CD4-positive, alpha-beta T cell (primary cell): ENCODE measurements at regions not wholly inside any gene's neighbourhood (a gene's known extent, or its start where the extent isn't known, plus 50 kb on each side); places are given as distances from the start of the nearest gene placed in this dataset.

Source experiments
- ATAC-seq: fragments of 200-7000 bp; cut with Tn5 transposase; one replicate; pipeline ENCODE4 v1.10.0; 2022; ENCODE audit warnings: mild to moderate bottlenecking; ENCODE audit not compliant: poor library complexity
- CTCF ChIA-PET: fragments of 350-600 bp; sonication (Branson Sonifier 250); formaldehyde crosslinking; loops from one replicate; lab custom pipeline; 2021; ENCODE audit warnings: antibody characterized with exemption, inconsistent platforms; lab: Charles Lee
- POLR2A ChIA-PET: fragments of 350-600 bp; sonication (Branson Sonifier 250); formaldehyde crosslinking; loops from one replicate; lab custom pipeline; 2021; ENCODE audit warnings: antibody characterized with exemption, inconsistent platforms; lab: Charles Lee
- DNase-seq, 14 experiments: peaks; one replicate each; pipeline ENCODE4 v3.0.0-alpha.2; 2013 to 2020; ENCODE audit warnings: mixed read lengths in 2 of 14
- H3K27ac ChIP-seq, 2 donors: one replicate each; pipeline versions ENCODE4 v1.5.1 to v1.7.0; 2013; ENCODE audit warnings: low read length in 2 of 2, low read depth in 1 of 2, mild to moderate bottlenecking in 1 of 2
- H3K27me3 ChIP-seq, 2 experiments: 1 replicate in 1 of 2; 2 replicates in 1 of 2; pipeline versions ENCODE4 v1.6.1 to v1.7.0; 2013; ENCODE audit warnings: low read length in 2 of 2, control low read depth in 1 of 2, mild to moderate bottlenecking in 1 of 2, moderate library complexity in 1 of 2; ENCODE audit not compliant: insufficient read depth in 2 of 2, control insufficient read depth in 1 of 2
- H3K36me3 ChIP-seq: one replicate; pipeline ENCODE4 v1.6.1; 2013; ENCODE audit warnings: low read length, control low read depth; ENCODE audit not compliant: insufficient read depth
- H3K4me1 ChIP-seq: one replicate; pipeline ENCODE4 v1.6.1; 2013; ENCODE audit warnings: low read length, control low read depth; ENCODE audit not compliant: insufficient read depth
- H3K4me3 ChIP-seq: one replicate; pipeline ENCODE4 v1.5.1; 2013; ENCODE audit warnings: mild to moderate bottlenecking, low read length, moderate library complexity
- H3K9me3 ChIP-seq, 2 experiments: 1 replicate in 1 of 2; 2 replicates in 1 of 2; pipeline versions ENCODE4 v1.6.1 to v1.7.0; 2013; ENCODE audit warnings: low read length in 2 of 2, mild to moderate bottlenecking in 2 of 2, control low read depth in 1 of 2, moderate library complexity in 1 of 2; ENCODE audit not compliant: control insufficient read depth in 1 of 2, insufficient read depth in 1 of 2
- H3K27ac Mint-ChIP-seq: one replicate; pipeline ENCODE4 v1.8.0; 2020; ENCODE audit warnings: mixed read lengths
- H3K27me3 Mint-ChIP-seq: one replicate; pipeline ENCODE4 v1.8.0; 2021; ENCODE audit warnings: mixed read lengths
- H3K36me3 Mint-ChIP-seq: one replicate; pipeline ENCODE4 v1.8.0; 2021; ENCODE audit warnings: low read depth, mixed read lengths
- H3K4me1 Mint-ChIP-seq: one replicate; pipeline ENCODE4 v1.8.0; 2021; ENCODE audit warnings: low read depth, mixed read lengths
- H3K4me3 Mint-ChIP-seq: one replicate; pipeline ENCODE4 v1.8.0; 2020; ENCODE audit warnings: mild to moderate bottlenecking, mixed read lengths
- H3K9me3 Mint-ChIP-seq: one replicate; pipeline ENCODE4 v1.8.0; 2020; ENCODE audit warnings: mixed read lengths
- CTCF ChIP-seq: fragments of 200-600 bp; IDR thresholded peaks from one replicate; pipeline ENCODE4 v1.8.0; 2022; ENCODE audit warnings: antibody characterized with exemption, mild to moderate bottlenecking
- intact Hi-C, 2 experiments: fragments of 100-400 bp; cut with DNase I in 1 of 2; cut with micrococcal nuclease in 1 of 2; formaldehyde crosslinking; loops; one replicate each; pipeline versions ENCODE4 v1.15.1 to v1.9.0; 2023 to 2025; cut with DNase I, micrococcal nuclease

DNA sequence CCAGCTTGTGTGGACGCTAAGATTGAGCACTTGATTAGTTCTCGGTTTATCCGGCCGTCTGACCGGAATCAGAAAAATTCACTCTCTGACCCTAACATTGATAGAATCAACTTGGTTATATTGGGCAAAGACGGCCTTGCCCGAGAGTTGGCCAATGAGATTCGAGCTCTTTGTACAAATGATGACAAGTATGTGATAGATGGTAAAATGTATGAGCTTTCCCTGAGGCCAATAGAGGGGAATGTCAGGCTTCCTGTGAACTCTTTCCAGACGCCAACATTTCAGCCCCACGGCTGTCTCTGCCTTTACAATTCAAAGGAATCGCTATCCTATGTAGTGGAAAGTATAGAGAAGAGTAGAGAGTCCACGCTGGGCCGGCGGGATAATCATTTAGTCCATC lies 59.6 kb downstream of the ARHGAP35 start:
- no peaks in the 10 kb centered on the region for H3K27me3 Mint-ChIP-seq
- peaks cover 58% of the 10 kb centered on the region for H3K36me3 Mint-ChIP-seq
- intact Hi-C loops = no loop called here
- H3K9me3 ChIP-seq = no peaks in the 10 kb centered on the region
- peaks cover 22% of the 10 kb centered on the region for H3K4me1 ChIP-seq
- no peaks in the 10 kb centered on the region for H3K27me3 ChIP-seq
- no peaks in the 10 kb centered on the region for H3K9me3 Mint-ChIP-seq
- DNase-seq (no peak), ATAC-seq (no peak)
- H3K27ac ChIP-seq = no peak overlapping the region
- H3K27ac Mint-ChIP-seq = no peak overlapping the region
- CTCF ChIA-PET = no interaction called here
- H3K36me3 ChIP-seq = peaks cover 44% of the 10 kb centered on the region
- POLR2A ChIA-PET = no interaction called here
- TF ChIP-seq CTCF = no peak
- H3K4me3 ChIP-seq = no peak overlapping the region
- peaks cover 39% of the 10 kb centered on the region for H3K4me1 Mint-ChIP-seq
- no peak overlapping the region for H3K4me3 Mint-ChIP-seq

- no peak for DNase-seq
- peaks cover 26% of the 10 kb centered on the region for H3K4me1 ChIP-seq
- ChIA-PET POLR2A (no interaction called here), CTCF (no interaction called here)
- no peak overlapping the region for H3K4me3 ChIP-seq
- no peak for ATAC-seq
- H3K36me3 Mint-ChIP-seq = peaks cover 58% of the 10 kb centered on the region
- H3K27me3 ChIP-seq = no peaks in the 10 kb centered on the region
- no peak overlapping the region for H3K4me3 Mint-ChIP-seq
- no peaks in the 10 kb centered on the region for H3K9me3 Mint-ChIP-seq
- no peak for TF ChIP-seq CTCF
- no peak overlapping the region for H3K27ac ChIP-seq
- H3K36me3 ChIP-seq = peaks cover 44% of the 10 kb centered on the region
- no peak overlapping the region for H3K27ac Mint-ChIP-seq
- peaks cover 42% of the 10 kb centered on the region for H3K4me1 Mint-ChIP-seq
- intact Hi-C loops = no loop called here
- no peaks in the 10 kb centered on the region for H3K9me3 ChIP-seq
- no peaks in the 10 kb centered on the region for H3K27me3 Mint-ChIP-seq
Measured at GRCh38 chr19:46921071-46921470, 60.3 kb downstream of the ARHGAP35 start.

DNA sequence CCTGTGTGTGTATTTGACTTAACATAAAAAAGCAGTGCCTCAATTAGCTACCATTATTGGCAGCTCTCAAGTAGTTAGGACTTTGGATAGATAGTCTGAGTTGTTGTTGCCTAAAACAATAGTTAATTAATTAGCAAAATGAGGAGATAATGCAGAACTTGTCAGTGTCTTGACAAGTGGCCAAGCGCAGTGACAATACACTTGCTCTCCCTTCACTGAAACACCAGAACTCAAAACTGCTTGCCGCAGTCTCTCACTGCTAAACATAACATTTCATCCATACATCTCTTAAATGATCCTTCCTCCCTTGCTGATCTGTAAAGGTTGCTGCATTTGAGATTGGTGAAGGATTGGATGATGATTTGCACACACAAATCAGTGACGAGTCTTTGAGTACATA lies 61.7 kb downstream of the ARHGAP35 start:
- Mint-ChIP-seq H3K4me1 (peaks cover 46% of the 10 kb centered on the region), H3K36me3 (peaks cover 58% of the 10 kb centered on the region), H3K27me3 (no peaks in the 10 kb centered on the region), H3K27ac (no peak overlapping the region), H3K9me3 (no peaks in the 10 kb centered on the region), H3K4me3 (no peak overlapping the region)
- TF ChIP-seq CTCF = no peak
- H3K36me3 ChIP-seq = peaks cover 44% of the 10 kb centered on the region
- ChIA-PET POLR2A (no interaction called here), CTCF (no interaction called here)
- no peaks in the 10 kb centered on the region for H3K9me3 ChIP-seq
- H3K27ac ChIP-seq = no peak overlapping the region
- H3K4me3 ChIP-seq = no peak overlapping the region
- ATAC-seq (no peak), DNase-seq (no peak)
- peaks cover 28% of the 10 kb centered on the region for H3K4me1 ChIP-seq
- intact Hi-C loops = no loop called here
- H3K27me3 ChIP-seq = no peaks in the 10 kb centered on the region
